H1 (cell line): ENCODE measurements at regions not wholly inside any gene's neighbourhood (a gene's known extent, or its start where the extent isn't known, plus 50 kb on each side); places are given as distances from the start of the nearest gene placed in this dataset.

Experiments used
- CTCF ChIA-PET: fragments of 300-600 bp; sonication (Branson Sonifier 250); formaldehyde crosslinking; loops from one replicate; lab custom pipeline; 2021; ENCODE audit not compliant: partially characterized antibody; lab: Charles Lee
- POLR2A ChIA-PET: fragments of 300-600 bp; sonication (Branson Sonifier 250); formaldehyde crosslinking; loops from one replicate; lab custom pipeline; 2021; ENCODE audit warnings: inconsistent platforms; ENCODE audit not compliant: partially characterized antibody; lab: Charles Lee
- DNase-seq, 2 experiments: peaks; one replicate each; pipeline versions ENCODE4 v3.0.0 to v3.0.0-alpha.2; 2010 to 2022; ENCODE audit warnings: low spot score in 2 of 2, low read depth in 1 of 2, mixed read lengths in 1 of 2
- FAIRE-seq: peaks from 2 replicates; lab custom pipeline; 2011; peaks lifted over from hg19 to GRCh38; lab: Jason Lieb, UNC
- H2AFZ ChIP-seq: 2 replicates; pipeline ENCODE4 v1.8.1; 2012; ENCODE audit warnings: low read length, inconsistent platforms
- H2AK5ac ChIP-seq: 2 replicates; pipeline ENCODE4 v1.6.1; 2013; ENCODE audit warnings: low read depth, low read length
- H2BK120ac ChIP-seq: replicated peaks from 2 replicates; pipeline ENCODE3; 2013; ENCODE audit warnings: low read depth, low read length, inconsistent platforms
- H2BK12ac ChIP-seq: 2 replicates; pipeline ENCODE4 v1.6.1; 2013; ENCODE audit warnings: low read depth, low read length
- H2BK15ac ChIP-seq: 2 replicates; pipeline ENCODE4 v1.6.1; 2013; ENCODE audit warnings: low read length
- H2BK20ac ChIP-seq: 2 replicates; pipeline ENCODE4 v1.6.1; 2013; ENCODE audit warnings: low read length
- H2BK5ac ChIP-seq: 2 replicates; pipeline ENCODE4 v1.6.1; 2013; ENCODE audit warnings: low read depth, low read length
- H3K14ac ChIP-seq: 2 replicates; pipeline ENCODE4 v1.6.1; 2013; ENCODE audit warnings: inconsistent platforms; ENCODE audit not compliant: insufficient read length
- H3K18ac ChIP-seq: 2 replicates; pipeline ENCODE4 v1.6.1; 2013; ENCODE audit warnings: low read length; ENCODE audit errors: extremely low read depth
- H3K23ac ChIP-seq: 2 replicates; pipeline ENCODE4 v1.6.1; 2013; ENCODE audit warnings: inconsistent platforms; ENCODE audit not compliant: insufficient read length
- H3K23me2 ChIP-seq: 2 replicates; pipeline ENCODE4 v1.6.1; 2013; ENCODE audit warnings: low read depth, low read length
- H3K27ac ChIP-seq: 2 replicates; pipeline ENCODE4 v1.6.1; 2011; ENCODE audit warnings: low read depth, low read length, inconsistent platforms
- H3K27me3 ChIP-seq, 4 experiments: replicated peaks in 1 of 4; 1 replicate in 1 of 4; 2 replicates in 3 of 4; pipeline versions ENCODE4 v1.6.1 to v1.8.1; 2011 to 2013; ENCODE audit warnings: low read length in 3 of 4, mild to moderate bottlenecking in 3 of 4, inconsistent platforms in 2 of 4, mixed read lengths in 2 of 4, moderate library complexity in 1 of 4; ENCODE audit not compliant: control insufficient read depth in 3 of 4, insufficient read depth in 3 of 4; ENCODE audit errors: extremely low read depth in 1 of 4
- H3K36me3 ChIP-seq, 4 experiments: 2 replicates each; pipeline versions ENCODE4 v1.6.1 to v1.8.1; 2011 to 2013; ENCODE audit warnings: mild to moderate bottlenecking in 4 of 4, low read length in 3 of 4, moderate library complexity in 2 of 4, control low read depth in 1 of 4, inconsistent platforms in 1 of 4; ENCODE audit not compliant: insufficient read depth in 4 of 4, control insufficient read depth in 2 of 4
- H3K4ac ChIP-seq: replicated peaks from 2 replicates; pipeline ENCODE3; 2013; ENCODE audit warnings: low read length, low read depth, mixed read lengths, inconsistent platforms; ENCODE audit not compliant: insufficient read length
- H3K4me1 ChIP-seq, 4 experiments: replicated peaks in 1 of 4; 1 replicate in 1 of 4; 2 replicates in 3 of 4; pipeline versions ENCODE4 v1.6.1 to v1.8.1; 2011 to 2013; ENCODE audit warnings: low read length in 3 of 4, inconsistent platforms in 2 of 4, mixed read lengths in 1 of 4; ENCODE audit not compliant: insufficient read depth in 4 of 4, control insufficient read depth in 3 of 4
- H3K4me2 ChIP-seq, 2 experiments: 2 replicates each; pipeline versions ENCODE4 v1.6.1 to v1.8.1; 2011 to 2013; ENCODE audit warnings: low read depth in 2 of 2, low read length in 2 of 2, control low read depth in 1 of 2, inconsistent platforms in 1 of 2, mild to moderate bottlenecking in 1 of 2; ENCODE audit not compliant: insufficient read depth in 1 of 2
- H3K4me3 ChIP-seq, 4 experiments: fragments of 200-600, 300-600 bp in 1 of 4; sonication (generic), shearing (Covaris generic), sonication (Bioruptor Twin) in 1 of 4; 2 replicates each; pipeline versions ENCODE4 v1.5.1 to v1.8.1; 2011 to 2016; ENCODE audit warnings: low read length in 4 of 4, low read depth in 3 of 4, control low read depth in 2 of 4, inconsistent platforms in 2 of 4, mild to moderate bottlenecking in 2 of 4, mixed read lengths in 1 of 4, moderate library complexity in 1 of 4; ENCODE audit not compliant: insufficient read depth in 2 of 4; ENCODE audit errors: extremely low read depth in 1 of 4
- H3K56ac ChIP-seq: replicated peaks from 2 replicates; pipeline ENCODE3; 2013; ENCODE audit warnings: low read depth, mild to moderate bottlenecking, mixed read lengths, low read length, inconsistent platforms; ENCODE audit not compliant: insufficient read length
- H3K79me1 ChIP-seq: 2 replicates; pipeline ENCODE4 v1.6.1; 2013; ENCODE audit warnings: low read depth, low read length, control low read depth
- H3K79me2 ChIP-seq, 2 experiments: 2 replicates each; pipeline versions ENCODE4 v1.6.1 to v1.8.1; 2012 to 2013; ENCODE audit warnings: low read length in 2 of 2, mild to moderate bottlenecking in 2 of 2, inconsistent platforms in 1 of 2; ENCODE audit not compliant: insufficient read depth in 2 of 2, control insufficient read depth in 1 of 2
- H3K9ac ChIP-seq, 4 experiments: replicated peaks in 1 of 4; 1 replicate in 1 of 4; 2 replicates in 3 of 4; pipeline versions ENCODE4 v1.6.1 to v1.8.1; 2011 to 2013; ENCODE audit warnings: low read depth in 3 of 4, low read length in 3 of 4, control low read depth in 2 of 4, mild to moderate bottlenecking in 2 of 4, moderate library complexity in 2 of 4, inconsistent platforms in 1 of 4; ENCODE audit errors: extremely low read depth in 1 of 4
- H3K9me3 ChIP-seq, 2 experiments: 2 replicates each; pipeline versions ENCODE4 v1.6.1 to v1.8.1; 2012 to 2013; ENCODE audit warnings: mild to moderate bottlenecking in 2 of 2, moderate library complexity in 2 of 2, control low read depth in 1 of 2, inconsistent platforms in 1 of 2, low read depth in 1 of 2, low read length in 1 of 2, mixed read lengths in 1 of 2; ENCODE audit not compliant: insufficient read depth in 2 of 2
- H4K20me1 ChIP-seq, 2 experiments: replicated peaks in 1 of 2; 2 replicates each; pipeline versions ENCODE3 to v1.8.1; 2011 to 2013; ENCODE audit warnings: inconsistent platforms in 2 of 2, low read length in 2 of 2, mild to moderate bottlenecking in 1 of 2; ENCODE audit not compliant: insufficient read depth in 2 of 2, control insufficient read depth in 1 of 2
- H4K5ac ChIP-seq: 2 replicates; pipeline ENCODE4 v1.6.1; 2013; ENCODE audit warnings: low read length, low read depth, mixed read lengths, inconsistent platforms; ENCODE audit not compliant: insufficient read length
- H4K8ac ChIP-seq: 2 replicates; pipeline ENCODE4 v1.8.0; 2013; ENCODE audit warnings: mild to moderate bottlenecking, moderate library complexity, low read length, inconsistent platforms; ENCODE audit not compliant: insufficient read depth; ENCODE audit errors: extremely low read depth
- H4K91ac ChIP-seq: replicated peaks from 2 replicates; pipeline ENCODE3; 2013; ENCODE audit warnings: low read length, mixed read lengths, inconsistent platforms; ENCODE audit not compliant: insufficient read length
- BRCA1 ChIP-seq: IDR thresholded peaks from 2 replicates; pipeline ENCODE4 v1.6.1; 2012; ENCODE audit warnings: low read depth, low read length, improper control_type of control experiment
- CBX5 ChIP-seq: fragments of 300-800, 300-1000 bp; sonication (generic); IDR thresholded peaks from 2 replicates; pipeline ENCODE4 v1.7.1; 2016; ENCODE audit warnings: antibody characterized with exemption, low read length, low read depth
- CHD1 ChIP-seq: IDR thresholded peaks from 2 replicates; pipeline ENCODE4 v1.6.1; 2012; ENCODE audit warnings: low read depth, low read length, improper control_type of control experiment
- CHD2 ChIP-seq: IDR thresholded peaks from 2 replicates; pipeline ENCODE4 v1.6.1; 2012; ENCODE audit warnings: low read length, improper control_type of control experiment
- CREB1 ChIP-seq: IDR thresholded peaks from 2 replicates; pipeline ENCODE4 v1.6.1; 2012; ENCODE audit warnings: inconsistent platforms
- POU5F1 ChIP-seq: IDR thresholded peaks from 2 replicates; pipeline ENCODE4 v1.6.1; 2011; ENCODE audit warnings: low read depth, mild to moderate bottlenecking, low read length, moderate library complexity
- RBBP5 ChIP-seq: IDR thresholded peaks from 2 replicates; pipeline ENCODE4 v1.7.1; 2012; ENCODE audit warnings: low read depth, mild to moderate bottlenecking, inconsistent platforms, low read length, moderate library complexity, borderline replicate concordance
- RXRA ChIP-seq: IDR thresholded peaks from 2 replicates; pipeline ENCODE4 v1.6.1; 2011; ENCODE audit warnings: low read depth, mild to moderate bottlenecking, low read length, moderate library complexity; ENCODE audit not compliant: insufficient read depth
- SIN3A ChIP-seq, 2 experiments: IDR thresholded peaks in 1 of 2; conservative IDR thresholded peaks in 1 of 2; 2 replicates each; pipeline ENCODE4 v1.6.1; 2011 to 2012; ENCODE audit warnings: low read length in 2 of 2, improper control_type of control experiment in 1 of 2, low read depth in 1 of 2, mild to moderate bottlenecking in 1 of 2
- SIX5 ChIP-seq: IDR thresholded peaks from 2 replicates; pipeline ENCODE4 v1.6.1; 2011; ENCODE audit warnings: mild to moderate bottlenecking, low read depth, low read length
- SP1 ChIP-seq: IDR thresholded peaks from 2 replicates; pipeline ENCODE4 v1.6.1; 2011; ENCODE audit warnings: low read depth, low read length
- SP4 ChIP-seq: IDR thresholded peaks from 2 replicates; pipeline ENCODE4 v1.6.1; 2012; ENCODE audit warnings: low read length, inconsistent platforms
- YY1 ChIP-seq: IDR thresholded peaks from 2 replicates; pipeline ENCODE4 v1.6.1; 2011; ENCODE audit warnings: low read depth, mild to moderate bottlenecking, low read length
- WGBS, 2 experiments: shearing (Covaris generic) in 1 of 2; methylation state at CpG; one replicate each; pipeline versions ENCODE4 v1.1.6 to v1.1.7; 2013 to 2015; ENCODE audit warnings: low lambda C conversion rate in 2 of 2, mixed read lengths in 2 of 2, inconsistent platforms in 1 of 2, low coverage in 1 of 2, missing lambda C conversion rate in 1 of 2; ENCODE audit not compliant: insufficient replicate concordance in 2 of 2, insufficient coverage in 1 of 2, insufficient read length in 1 of 2; ENCODE audit errors: extremely low coverage in 1 of 2, missing lambda C conversion rate in 1 of 2; 5-methylcytosine and 5-hydroxymethylcytosine counted together
- TF ChIP-seq, protein P1 (sequence below): IDR thresholded peaks from 2 replicates; pipeline ENCODE4 v1.6.1; 2011; ENCODE audit warnings: low read length, improper control_type of control experiment
- TF ChIP-seq, protein P2 (sequence below): IDR thresholded peaks from 2 replicates; pipeline ENCODE4 v1.6.1; 2011; ENCODE audit warnings: low read depth, mild to moderate bottlenecking, low read length; ENCODE audit not compliant: insufficient read depth

DNA sequence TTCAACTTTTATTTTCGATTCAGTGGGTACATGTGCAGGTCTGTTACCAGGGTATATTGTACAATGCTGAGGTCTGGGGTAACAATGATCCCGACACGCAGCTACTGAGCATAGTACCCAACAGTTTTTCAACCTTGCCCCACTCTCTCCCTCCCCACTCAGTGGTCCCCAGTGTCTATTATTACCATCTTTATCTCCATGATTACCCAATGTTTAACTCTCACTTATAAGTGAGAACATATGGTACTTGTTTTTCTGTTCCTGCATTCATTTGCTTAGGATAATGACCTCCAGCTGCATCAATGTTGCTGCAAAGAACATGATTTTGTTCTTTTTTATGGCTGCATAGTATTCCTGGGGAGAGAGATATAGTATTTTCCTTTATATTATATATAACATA lies 75.7 kb upstream of the EPHB3 start:
- no peak overlapping the region for H2BK20ac ChIP-seq
- ChIA-PET CTCF (interaction anchor here (1.9 kb wide), 1 partner anchor 17 kb away, joined by 8 read pairs; no protein-coding TSS in a partner anchor), POLR2A (no interaction called here)
- FAIRE-seq (no peak), DNase-seq (no peak)
- no peak overlapping the region for H2AK5ac ChIP-seq
- H3K9ac ChIP-seq: no peak overlapping the region
- H3K23me2 ChIP-seq: no peaks in the 10 kb centered on the region
- H2AFZ ChIP-seq: no peak overlapping the region
- no peak overlapping the region for H3K23ac ChIP-seq
- H3K9me3 ChIP-seq: no peaks in the 10 kb centered on the region
- H2BK5ac ChIP-seq: no peak overlapping the region
- no peak overlapping the region for H2BK12ac ChIP-seq
- no peak overlapping the region for H4K91ac ChIP-seq
- H3K4me3 ChIP-seq: no peak overlapping the region
- no peak overlapping the region for H2BK15ac ChIP-seq
- H3K4me2 ChIP-seq: no peak overlapping the region
- no peak overlapping the region for H3K14ac ChIP-seq
- H3K18ac ChIP-seq: no peak overlapping the region
- no peak overlapping the region for H3K4ac ChIP-seq
- H3K79me1 ChIP-seq: no peaks in the 10 kb centered on the region
- H3K56ac ChIP-seq: no peak overlapping the region
- no peak overlapping the region for H3K27ac ChIP-seq
- no peaks in the 10 kb centered on the region for H3K36me3 ChIP-seq
- H3K79me2 ChIP-seq: no peaks in the 10 kb centered on the region
- H3K4me1 ChIP-seq: no peaks in the 10 kb centered on the region
- H4K8ac ChIP-seq: no peak overlapping the region
- WGBS, 2 experiments: 93 to 100% methylated on average over 1 to 3 of the region's 3 CpGs
- H3K27me3 ChIP-seq: peaks cover 2 to 12% (median 7%) of the 10 kb centered on the region in 4 experiments; a peak in 6 of 7 replicates
- H2BK120ac ChIP-seq: no peak overlapping the region
- no peak overlapping the region for H4K5ac ChIP-seq
- H4K20me1 ChIP-seq: no peaks in the 10 kb centered on the region
- no peak for TF ChIP-seq POU5F1
- no peak for TF ChIP-seq SP1
- no peak for TF ChIP-seq YY1
- TF ChIP-seq, protein P1, sequence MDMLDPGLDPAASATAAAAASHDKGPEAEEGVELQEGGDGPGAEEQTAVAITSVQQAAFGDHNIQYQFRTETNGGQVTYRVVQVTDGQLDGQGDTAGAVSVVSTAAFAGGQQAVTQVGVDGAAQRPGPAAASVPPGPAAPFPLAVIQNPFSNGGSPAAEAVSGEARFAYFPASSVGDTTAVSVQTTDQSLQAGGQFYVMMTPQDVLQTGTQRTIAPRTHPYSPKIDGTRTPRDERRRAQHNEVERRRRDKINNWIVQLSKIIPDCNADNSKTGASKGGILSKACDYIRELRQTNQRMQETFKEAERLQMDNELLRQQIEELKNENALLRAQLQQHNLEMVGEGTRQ: no peak
- no peak for TF ChIP-seq CREB1
- TF ChIP-seq RBBP5: no peak
- no peak for TF ChIP-seq CHD1
- no peak for TF ChIP-seq RXRA
- TF ChIP-seq SIN3A (conservative IDR thresholded peaks at IDR 0.05 in 1 of 2, IDR thresholded peaks at IDR 0.05 in 1 of 2; ENCODE audit: low read depth in 1 of 2, low read length in 2 of 2): no peak
- TF ChIP-seq CHD2: no peak
- no peak for TF ChIP-seq SP4
- TF ChIP-seq BRCA1: no peak
- TF ChIP-seq, protein P2, sequence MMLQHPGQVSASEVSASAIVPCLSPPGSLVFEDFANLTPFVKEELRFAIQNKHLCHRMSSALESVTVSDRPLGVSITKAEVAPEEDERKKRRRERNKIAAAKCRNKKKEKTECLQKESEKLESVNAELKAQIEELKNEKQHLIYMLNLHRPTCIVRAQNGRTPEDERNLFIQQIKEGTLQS: no peak
- TF ChIP-seq CBX5: no peak
- no peak for TF ChIP-seq SIX5
